Fibroblast of lung (primary cell): ENCODE measurements at regions not wholly inside any gene's neighbourhood (a gene's known extent, or its start where the extent isn't known, plus 50 kb on each side); places are given as distances from the start of the nearest gene placed in this dataset.

ENCODE experiments used
- DNase-seq, 2 donors: peaks; one replicate each; pipeline versions ENCODE4 v3.0.0 to v3.0.0-alpha.2; 2010; ENCODE audit warnings: low read depth in 2 of 2
- H2AFZ ChIP-seq: 2 replicates; pipeline ENCODE4 v1.5.1; 2012; ENCODE audit warnings: low read length, control low read depth, inconsistent platforms
- H3K27ac ChIP-seq: 2 replicates; pipeline ENCODE4 v1.5.1; 2011; ENCODE audit warnings: low read length, control low read depth; ENCODE audit not compliant: insufficient read depth
- H3K27me3 ChIP-seq: 2 replicates; pipeline ENCODE4 v1.5.1; 2011; ENCODE audit warnings: mild to moderate bottlenecking, low read length; ENCODE audit not compliant: control insufficient read depth, insufficient read depth
- H3K36me3 ChIP-seq: 2 replicates; pipeline ENCODE4 v1.5.1; 2011; ENCODE audit warnings: low read length; ENCODE audit not compliant: control insufficient read depth, insufficient read depth
- H3K4me1 ChIP-seq: 2 replicates; pipeline ENCODE4 v1.5.1; 2011; ENCODE audit warnings: low read length; ENCODE audit not compliant: control insufficient read depth, insufficient read depth; ENCODE audit errors: extremely low read depth
- H3K4me2 ChIP-seq: 2 replicates; pipeline ENCODE4 v1.5.1; 2011; ENCODE audit warnings: low read length, control low read depth; ENCODE audit not compliant: insufficient read depth; ENCODE audit errors: extremely low read depth
- H3K4me3 ChIP-seq, 4 experiments: fragments of 200-600 bp in 1 of 4; sonication (generic) in 1 of 4; replicated peaks in 1 of 4; 2 replicates each; pipeline ENCODE4 v1.5.1; 2011 to 2016; ENCODE audit warnings: low read length in 4 of 4, low read depth in 3 of 4, mild to moderate bottlenecking in 3 of 4, control low read depth in 2 of 4, inconsistent platforms in 1 of 4, mixed read lengths in 1 of 4; ENCODE audit not compliant: insufficient read depth in 1 of 4; ENCODE audit errors: control extremely low read depth in 1 of 4
- H3K79me2 ChIP-seq: 2 replicates; pipeline ENCODE4 v1.5.1; 2012; ENCODE audit warnings: mild to moderate bottlenecking, low read length, inconsistent platforms; ENCODE audit not compliant: control insufficient read depth, insufficient read depth
- H3K9ac ChIP-seq: 2 replicates; pipeline ENCODE4 v1.5.1; 2011; ENCODE audit warnings: mild to moderate bottlenecking, low read length, control low read depth; ENCODE audit not compliant: insufficient read depth
- H3K9me3 ChIP-seq: 2 replicates; pipeline ENCODE4 v1.5.1; 2012; ENCODE audit warnings: low read depth, low read length; ENCODE audit not compliant: control insufficient read depth, insufficient read depth
- H4K20me1 ChIP-seq: 2 replicates; pipeline ENCODE4 v1.5.1; 2011; ENCODE audit warnings: low read length; ENCODE audit not compliant: control insufficient read depth, insufficient read depth; ENCODE audit errors: extremely low read depth
- EZH2 ChIP-seq: IDR thresholded peaks from 2 replicates; pipeline ENCODE4 v1.5.1; 2012; ENCODE audit warnings: low read length, control low read depth, mild to moderate bottlenecking; ENCODE audit errors: missing control alignments
- TF ChIP-seq, protein P1 (sequence below), 2 donors: IDR thresholded peaks in 1 of 2; conservative IDR thresholded peaks in 1 of 2; 1 replicate in 1 of 2; 2 replicates in 1 of 2; pipeline ENCODE4 v1.5.1; 2011 to 2012; ENCODE audit warnings: low read length in 2 of 2, control low read depth in 1 of 2, inconsistent platforms in 1 of 2, low read depth in 1 of 2, mild to moderate bottlenecking in 1 of 2

DNA sequence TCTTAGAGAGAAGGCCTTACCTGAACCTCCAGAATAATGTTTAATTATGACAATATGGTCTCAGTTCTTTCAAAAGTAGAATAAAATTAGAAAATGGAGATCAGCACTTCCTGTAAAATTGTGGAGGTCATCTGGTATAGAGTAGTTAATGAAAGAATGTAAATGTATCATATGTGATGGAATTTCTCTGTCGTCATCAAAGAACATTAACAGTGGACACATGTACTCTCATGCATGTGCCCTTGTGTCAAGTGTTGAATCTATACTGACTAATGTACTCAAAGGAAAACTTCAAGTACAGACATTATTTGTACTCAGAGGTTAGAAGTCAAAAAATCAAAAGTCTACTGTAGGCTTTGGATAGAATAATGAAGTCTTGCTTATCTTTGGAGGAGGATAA lies 129.2 kb upstream of the MYOCD start:
- Histone ChIP-seq H3K36me3 (no peaks in the 10 kb centered on the region), H3K4me3 (no peak overlapping the region), H3K9me3 (no peaks in the 10 kb centered on the region), H3K27ac (no peak overlapping the region), H3K79me2 (no peaks in the 10 kb centered on the region), H3K4me1 (no peaks in the 10 kb centered on the region), H3K9ac (no peak overlapping the region), H3K4me2 (no peak overlapping the region), H3K27me3 (no peaks in the 10 kb centered on the region), H4K20me1 (no peaks in the 10 kb centered on the region), H2AFZ (no peak overlapping the region)
- no peak for TF ChIP-seq EZH2
- TF ChIP-seq, protein P1, sequence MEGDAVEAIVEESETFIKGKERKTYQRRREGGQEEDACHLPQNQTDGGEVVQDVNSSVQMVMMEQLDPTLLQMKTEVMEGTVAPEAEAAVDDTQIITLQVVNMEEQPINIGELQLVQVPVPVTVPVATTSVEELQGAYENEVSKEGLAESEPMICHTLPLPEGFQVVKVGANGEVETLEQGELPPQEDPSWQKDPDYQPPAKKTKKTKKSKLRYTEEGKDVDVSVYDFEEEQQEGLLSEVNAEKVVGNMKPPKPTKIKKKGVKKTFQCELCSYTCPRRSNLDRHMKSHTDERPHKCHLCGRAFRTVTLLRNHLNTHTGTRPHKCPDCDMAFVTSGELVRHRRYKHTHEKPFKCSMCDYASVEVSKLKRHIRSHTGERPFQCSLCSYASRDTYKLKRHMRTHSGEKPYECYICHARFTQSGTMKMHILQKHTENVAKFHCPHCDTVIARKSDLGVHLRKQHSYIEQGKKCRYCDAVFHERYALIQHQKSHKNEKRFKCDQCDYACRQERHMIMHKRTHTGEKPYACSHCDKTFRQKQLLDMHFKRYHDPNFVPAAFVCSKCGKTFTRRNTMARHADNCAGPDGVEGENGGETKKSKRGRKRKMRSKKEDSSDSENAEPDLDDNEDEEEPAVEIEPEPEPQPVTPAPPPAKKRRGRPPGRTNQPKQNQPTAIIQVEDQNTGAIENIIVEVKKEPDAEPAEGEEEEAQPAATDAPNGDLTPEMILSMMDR (conservative IDR thresholded peaks at IDR 0.05 in 1 of 2, IDR thresholded peaks at IDR 0.05 in 1 of 2; ENCODE audit: low read depth in 1 of 2, low read length in 2 of 2) = no peak
- peak; percentile 38 to 43 for DNase-seq

DNA sequence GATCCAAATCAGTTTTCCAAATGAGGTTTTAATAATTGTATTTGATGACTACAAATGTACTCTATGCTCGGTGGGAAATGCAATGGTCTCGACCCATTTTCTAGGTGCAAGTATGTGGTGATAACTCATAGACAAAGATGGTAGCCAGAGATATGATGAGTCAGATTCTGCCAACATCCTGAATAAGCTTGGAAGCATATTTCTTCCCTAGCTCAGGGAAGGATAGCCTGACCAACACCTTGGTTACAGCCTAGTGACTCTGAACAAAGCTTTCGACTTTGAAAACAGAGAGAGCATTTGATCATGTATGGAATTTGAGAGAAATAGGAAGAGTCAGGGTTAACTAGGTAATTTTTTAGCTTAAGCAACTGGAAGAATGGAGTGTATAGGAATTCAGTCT lies 128.3 kb upstream of the MYOCD start:
- TF ChIP-seq, protein P1 (conservative IDR thresholded peaks at IDR 0.05 in 1 of 2, IDR thresholded peaks at IDR 0.05 in 1 of 2; ENCODE audit: low read depth in 1 of 2, low read length in 2 of 2) = no peak
- TF ChIP-seq EZH2 = no peak
- no peak overlapping the region for H3K27ac ChIP-seq
- H3K9me3 ChIP-seq = no peaks in the 10 kb centered on the region
- H3K4me3 ChIP-seq = no peak overlapping the region
- no peak overlapping the region for H2AFZ ChIP-seq
- H4K20me1 ChIP-seq = no peaks in the 10 kb centered on the region
- no peaks in the 10 kb centered on the region for H3K4me1 ChIP-seq
- no peak overlapping the region for H3K9ac ChIP-seq
- no peak overlapping the region for H3K4me2 ChIP-seq
- H3K27me3 ChIP-seq = no peaks in the 10 kb centered on the region
- no peaks in the 10 kb centered on the region for H3K79me2 ChIP-seq
- no peak for DNase-seq
- H3K36me3 ChIP-seq = no peaks in the 10 kb centered on the region

DNA sequence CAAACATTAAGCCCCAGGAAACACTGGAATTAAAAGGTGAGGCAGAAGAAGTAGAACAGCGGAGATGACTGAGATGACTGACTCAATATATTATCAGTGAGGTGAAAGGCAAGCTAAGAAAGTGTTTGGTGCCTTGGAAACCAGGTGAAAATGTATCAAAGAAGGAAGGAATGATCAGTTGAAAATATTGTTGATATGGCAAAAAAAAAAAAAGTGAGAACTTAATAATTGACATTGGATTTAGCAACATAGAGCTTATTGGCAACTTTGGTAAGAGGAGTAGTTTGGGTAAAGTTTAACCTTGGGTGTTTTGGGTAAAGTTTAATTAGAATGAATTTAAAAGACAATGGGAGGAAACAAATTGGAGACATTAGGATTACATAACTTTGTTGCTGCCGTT lies 127.7 kb upstream of the MYOCD start:
- Histone ChIP-seq H2AFZ (no peak overlapping the region), H3K4me1 (no peaks in the 10 kb centered on the region), H3K36me3 (no peaks in the 10 kb centered on the region), H3K79me2 (no peaks in the 10 kb centered on the region), H3K9ac (no peak overlapping the region), H3K4me2 (no peak overlapping the region), H4K20me1 (no peaks in the 10 kb centered on the region), H3K4me3 (no peak overlapping the region), H3K9me3 (no peaks in the 10 kb centered on the region), H3K27ac (no peak overlapping the region), H3K27me3 (no peaks in the 10 kb centered on the region)
- TF ChIP-seq, protein P1 (conservative IDR thresholded peaks at IDR 0.05 in 1 of 2, IDR thresholded peaks at IDR 0.05 in 1 of 2; ENCODE audit: low read depth in 1 of 2, low read length in 2 of 2) = no peak
- no peak for TF ChIP-seq EZH2
- DNase-seq = no peak
